K562 (cell line): ENCODE measurements at regions not wholly inside any gene's neighbourhood (a gene's known extent, or its start where the extent isn't known, plus 50 kb on each side); places are given as distances from the start of the nearest gene placed in this dataset.

Experiments used
- ATAC-seq: fragments of 200-7000 bp; cut with Tn5 transposase; 3 replicates; pipeline ENCODE4 v1.9.1; 2020; ENCODE audit warnings: moderate library complexity
- BruUV-seq: library from RNA; stranded (reverse); fragments of 400-500 nt; replicated peaks from 2 replicates; lab custom pipeline; 2021; lab: Mats Ljungman, UMichigan
- CTCF ChIA-PET: fragments of 300-600 bp; formaldehyde crosslinking; extraction: SDS; loops from one replicate; lab custom pipeline; 2021; ENCODE audit warnings: low intra/inter-chr PET ratio; lab: Yijun Ruan, JAX
- POLR2A ChIA-PET: fragments of 300-600, 350-650 bp; sonication (Branson Sonifier 250); formaldehyde crosslinking; extraction: SDS; loops from one replicate; lab custom pipeline; 2021; ENCODE audit warnings: antibody characterized with exemption, inconsistent platforms; lab: Yijun Ruan, JAX
- DNase-seq, 4 experiments: peaks; one replicate each; pipeline versions ENCODE4 v3.0.0 to v3.0.0-alpha.2; 2011 to 2018; ENCODE audit warnings: low spot score in 3 of 4, mixed read lengths in 3 of 4; ENCODE audit errors: extremely low read depth in 1 of 4
- FAIRE-seq: peaks from 2 replicates; lab custom pipeline; 2011; peaks lifted over from hg19 to GRCh38; lab: Jason Lieb, UNC
- H2AFZ ChIP-seq: 2 replicates; pipeline ENCODE4 v1.6.0; 2011; ENCODE audit warnings: low read depth, low read length, control low read depth, inconsistent platforms
- H3K27ac ChIP-seq: fragments of 200-600 bp; 3 replicates; pipeline ENCODE4 v1.8.0; 2011; ENCODE audit warnings: low read depth, mild to moderate bottlenecking, control low read depth, inconsistent platforms, low read length, moderate library complexity, mixed read lengths; ENCODE audit errors: extremely low read depth
- H3K27me3 ChIP-seq, 2 experiments: fragments of 300-600 bp in 1 of 2; 2 replicates in 1 of 2; 3 replicates in 1 of 2; pipeline versions ENCODE4 v1.6.0 to v1.8.0; 2011; ENCODE audit warnings: inconsistent platforms in 2 of 2, low read length in 2 of 2, mild to moderate bottlenecking in 1 of 2, mixed read lengths in 1 of 2, moderate library complexity in 1 of 2; ENCODE audit not compliant: control insufficient read depth in 2 of 2, insufficient read depth in 2 of 2
- H3K36me3 ChIP-seq: fragments of 300-600 bp; 3 replicates; pipeline ENCODE4 v1.8.0; 2011; ENCODE audit warnings: mild to moderate bottlenecking, low read length, inconsistent platforms; ENCODE audit not compliant: control insufficient read depth, insufficient read depth
- H3K4me1 ChIP-seq, 2 experiments: fragments of 200-600 bp in 1 of 2; replicated peaks in 1 of 2; 2 replicates in 1 of 2; 3 replicates in 1 of 2; pipeline versions ENCODE4 v1.5.1 to v1.8.0; 2011; ENCODE audit warnings: inconsistent platforms in 2 of 2, low read length in 2 of 2, mild to moderate bottlenecking in 1 of 2, mixed read lengths in 1 of 2, moderate library complexity in 1 of 2; ENCODE audit not compliant: control insufficient read depth in 2 of 2, insufficient read depth in 2 of 2
- H3K4me2 ChIP-seq: 2 replicates; pipeline ENCODE4 v1.6.1; 2011; ENCODE audit warnings: low read length, control low read depth, inconsistent platforms, mixed read lengths; ENCODE audit not compliant: insufficient read depth
- H3K4me3 ChIP-seq: fragments of 200-600 bp; sonication (generic), shearing (Covaris generic); 2 replicates; pipeline ENCODE4 v1.5.1; 2016; ENCODE audit warnings: control low read depth, inconsistent platforms
- H3K79me2 ChIP-seq: fragments of 200-600 bp; 3 replicates; pipeline ENCODE4 v1.8.0; 2011; ENCODE audit warnings: low read length, inconsistent platforms; ENCODE audit not compliant: control insufficient read depth, insufficient read depth
- H3K9ac ChIP-seq, 2 experiments: 2 replicates each; pipeline versions ENCODE4 v1.6.0 to v1.6.1; 2011; ENCODE audit warnings: low read depth in 2 of 2, low read length in 2 of 2, control low read depth in 1 of 2, inconsistent platforms in 1 of 2, mild to moderate bottlenecking in 1 of 2, mixed read lengths in 1 of 2; ENCODE audit not compliant: insufficient read depth in 1 of 2
- H3K9me1 ChIP-seq: one replicate; pipeline ENCODE4 v1.6.0; 2011; ENCODE audit warnings: inconsistent platforms, mild to moderate bottlenecking, low read length, moderate library complexity; ENCODE audit not compliant: control insufficient read depth, insufficient read depth
- H3K9me3 ChIP-seq: replicated peaks from 2 replicates; pipeline ENCODE4 v1.5.1; 2011; ENCODE audit warnings: low read depth, low read length, inconsistent platforms; ENCODE audit not compliant: control insufficient read depth, insufficient read depth
- H4K20me1 ChIP-seq: replicated peaks from 2 replicates; pipeline ENCODE4 v1.6.1; 2011; ENCODE audit warnings: low read length, inconsistent platforms, mixed read lengths; ENCODE audit not compliant: control insufficient read depth, insufficient read depth
- CBFA2T2 ChIP-seq: fragments of 450-650 bp; conservative IDR thresholded peaks from 2 replicates; pipeline ENCODE4 v1.6.1; 2017; ENCODE audit warnings: mild to moderate bottlenecking
- ESRRB ChIP-seq: fragments of 250-450 bp; sonication (Bioruptor Pico); IDR thresholded peaks from 2 replicates; pipeline ENCODE4 v1.5.0; 2020; ENCODE audit warnings: mild to moderate bottlenecking, moderate library complexity, borderline replicate concordance
- IFI16 ChIP-seq: fragments of 250-450 bp; sonication (Bioruptor Pico); IDR thresholded peaks from 2 replicates; pipeline ENCODE4 v2.1.2; 2022; ENCODE audit warnings: mild to moderate bottlenecking, inconsistent platforms
- LEF1 ChIP-seq: fragments of 450-650 bp; IDR thresholded peaks from 2 replicates; pipeline ENCODE4 v1.6.1; 2016; ENCODE audit warnings: mild to moderate bottlenecking
- PHTF2 ChIP-seq: fragments of 250-450 bp; sonication (Bioruptor Pico); IDR thresholded peaks from 2 replicates; pipeline ENCODE4 v1.5.0; 2021; ENCODE audit warnings: mild to moderate bottlenecking
- RAD51 ChIP-seq: fragments of 450-650 bp; IDR thresholded peaks from 2 replicates; pipeline ENCODE4 v1.7.1; 2016; ENCODE audit warnings: low read depth, mild to moderate bottlenecking, borderline replicate concordance
- RBM39 ChIP-seq: fragments of 200-400 bp; formaldehyde crosslinking; optimal IDR thresholded peaks from 2 replicates; pipeline ENCODE3; 2018; ENCODE audit warnings: low read depth, low read length
- SIRT6 ChIP-seq: IDR thresholded peaks from one replicate; pipeline ENCODE4 v1.6.1; 2012; ENCODE audit warnings: low read depth, mild to moderate bottlenecking, control low read depth, inconsistent platforms, low read length, moderate library complexity
- TRIM28 ChIP-seq: fragments of 450-650 bp; IDR thresholded peaks from 2 replicates; pipeline ENCODE4 v1.6.1; 2017
- ZBTB7A ChIP-seq: IDR thresholded peaks from 2 replicates; pipeline ENCODE4 v1.6.1; 2011; ENCODE audit warnings: low read depth, mild to moderate bottlenecking, low read length, moderate library complexity, borderline replicate concordance; ENCODE audit not compliant: control insufficient read depth
- ZNF316 ChIP-seq: fragments of 450-650 bp; IDR thresholded peaks from 2 replicates; pipeline ENCODE4 v1.6.1; 2016
- ZNF764 ChIP-seq: fragments of 250-450 bp; sonication (Bioruptor Pico); IDR thresholded peaks from 2 replicates; pipeline ENCODE4 v1.4.0; 2020; ENCODE audit warnings: low read depth, mild to moderate bottlenecking, moderate library complexity
- ZNF778 ChIP-seq: fragments of 450-650 bp; formaldehyde crosslinking; IDR thresholded peaks from 2 replicates; pipeline ENCODE4 v1.4.0; 2020; ENCODE audit warnings: mild to moderate bottlenecking, moderate library complexity
- WGBS: fragments of 100-300 bp; shearing (Covaris generic); methylation state at CpG from one replicate; pipeline ENCODE4 v1.1.6; 2016; ENCODE audit warnings: low coverage, mixed read lengths; ENCODE audit not compliant: insufficient coverage; ENCODE audit errors: missing lambda C conversion rate; 5-methylcytosine and 5-hydroxymethylcytosine counted together
- in situ Hi-C: fragments of 300-500 bp; cut with MboI; formaldehyde crosslinking; loops from 4 replicates; pipeline ENCODE4 v1.15.0; 2018; ENCODE audit warnings: inconsistent platforms, mixed read lengths
- intact Hi-C: fragments of 100-400 bp; cut with micrococcal nuclease; formaldehyde crosslinking; loops from 2 replicates; pipeline ENCODE4 v1.14.2; 2022
- TF ChIP-seq, protein P1 (sequence below): fragments of 200-800 bp; sonication (Bioruptor generic); IDR thresholded peaks from 2 replicates; pipeline ENCODE4 v1.6.1; 2017; ENCODE audit warnings: missing genetic modification characterization, missing compliant biosample characterization
- TF ChIP-seq, protein P2 (sequence below): fragments of 450-650 bp; formaldehyde crosslinking; IDR thresholded peaks from 2 replicates; pipeline ENCODE4 v1.4.0; 2020; ENCODE audit warnings: mild to moderate bottlenecking, moderate library complexity
- TF ChIP-seq, protein P3 (sequence below), 3 experiments: fragments of 200-800 bp in 1 of 3; sonication (Bioruptor generic) in 1 of 3; sonication (generic) in 1 of 3; formaldehyde crosslinking in 1 of 3; IDR thresholded peaks; 2 replicates each; pipeline versions ENCODE4 v1.6.1 to v1.8.0; 2016 to 2022; ENCODE audit warnings: mild to moderate bottlenecking in 2 of 3, missing compliant biosample characterization in 2 of 3, missing genetic modification characterization in 2 of 3, missing genetic modification reagents in 1 of 3

DNA sequence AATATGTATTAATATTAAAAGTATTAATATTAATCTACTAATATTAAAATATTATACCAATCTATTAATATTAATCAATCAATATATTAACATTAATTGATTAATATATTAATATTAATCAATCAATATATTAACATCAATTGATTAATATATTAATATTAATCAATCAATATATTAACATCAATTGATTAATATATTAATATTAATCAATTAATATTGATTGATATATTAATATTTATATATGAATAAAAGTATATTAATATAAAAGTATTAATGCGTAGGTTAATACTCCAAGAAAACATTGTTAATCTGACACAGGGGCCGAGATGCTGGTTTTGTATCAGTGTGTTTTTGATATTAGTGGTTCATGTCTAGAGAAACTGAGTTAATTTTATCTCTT is 1430.1 kb upstream of the SEL1L start (continued):
- TF ChIP-seq SIRT6: no peak
- no peak for TF ChIP-seq ESRRB (CRISPR knock-in tag)
- TF ChIP-seq ZBTB7A: no peak
- TF ChIP-seq, protein P1, sequence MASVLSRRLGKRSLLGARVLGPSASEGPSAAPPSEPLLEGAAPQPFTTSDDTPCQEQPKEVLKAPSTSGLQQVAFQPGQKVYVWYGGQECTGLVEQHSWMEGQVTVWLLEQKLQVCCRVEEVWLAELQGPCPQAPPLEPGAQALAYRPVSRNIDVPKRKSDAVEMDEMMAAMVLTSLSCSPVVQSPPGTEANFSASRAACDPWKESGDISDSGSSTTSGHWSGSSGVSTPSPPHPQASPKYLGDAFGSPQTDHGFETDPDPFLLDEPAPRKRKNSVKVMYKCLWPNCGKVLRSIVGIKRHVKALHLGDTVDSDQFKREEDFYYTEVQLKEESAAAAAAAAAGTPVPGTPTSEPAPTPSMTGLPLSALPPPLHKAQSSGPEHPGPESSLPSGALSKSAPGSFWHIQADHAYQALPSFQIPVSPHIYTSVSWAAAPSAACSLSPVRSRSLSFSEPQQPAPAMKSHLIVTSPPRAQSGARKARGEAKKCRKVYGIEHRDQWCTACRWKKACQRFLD (CRISPR knock-in tag): no peak

DNA sequence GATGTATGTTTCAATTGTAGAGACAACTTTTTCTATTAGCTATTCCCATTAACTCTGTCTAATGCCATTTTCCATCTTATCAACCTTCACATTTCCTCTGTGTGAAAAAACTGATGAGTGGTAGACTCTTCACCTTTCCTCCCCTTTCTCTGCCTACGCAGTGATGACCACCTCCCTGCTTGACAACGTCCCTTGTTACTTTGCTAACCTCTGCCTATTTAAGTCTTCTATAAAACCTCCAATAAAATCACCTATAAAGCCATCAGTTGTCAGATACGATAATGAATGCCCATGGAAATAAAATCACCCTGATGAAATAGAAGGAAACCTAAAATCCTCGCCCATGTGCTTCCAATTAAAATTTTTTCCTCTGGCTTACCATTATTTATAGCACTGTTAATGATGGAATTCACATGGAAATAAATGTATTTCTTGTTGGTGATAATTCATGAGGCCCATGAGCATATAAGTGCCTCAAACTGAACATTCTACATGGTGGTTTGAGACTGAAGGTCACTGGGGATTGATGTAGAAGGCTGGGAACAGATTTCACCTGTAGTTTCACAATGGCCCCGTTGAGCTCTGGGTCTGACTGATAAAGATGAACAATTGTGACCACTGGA is 1454.0 kb upstream of the SEL1L start:
- ATAC-seq (no peak), DNase-seq (no peak)
- intact Hi-C loops (no loop called here), in situ Hi-C loops (no loop called here)
- POLR2A ChIA-PET: no interaction called here
- H3K27ac ChIP-seq: no peak overlapping the region
- CTCF ChIA-PET: no interaction called here
- no peak overlapping the region for H3K4me2 ChIP-seq
- 0% methylated on average over 3 of the region's 5 CpGs for WGBS
- BruUV-seq: no TSS peak
- H3K27me3 ChIP-seq: no peaks in the 10 kb centered on the region
- H3K4me1 ChIP-seq: no peaks in the 10 kb centered on the region
- no peaks in the 10 kb centered on the region for H4K20me1 ChIP-seq
- no peak overlapping the region for H2AFZ ChIP-seq
- H3K4me3 ChIP-seq: no peak overlapping the region
- no peaks in the 10 kb centered on the region for H3K36me3 ChIP-seq
- 0 out of 2 replicates have a peak, but pooled peaks cover 2% of the 10 kb centered on the region for H3K9me3 ChIP-seq
- TF ChIP-seq RAD51 (no peak), ZNF778 (CRISPR knock-in tag) (no peak), IFI16 (CRISPR knock-in tag) (no peak), PHTF2 (CRISPR knock-in tag) (no peak), RBM39 (no peak), CBFA2T2 (no peak), TRIM28 (no peak), ZNF316 (no peak), LEF1 (no peak), ZNF764 (CRISPR knock-in tag) (no peak)
- TF ChIP-seq, protein P2, sequence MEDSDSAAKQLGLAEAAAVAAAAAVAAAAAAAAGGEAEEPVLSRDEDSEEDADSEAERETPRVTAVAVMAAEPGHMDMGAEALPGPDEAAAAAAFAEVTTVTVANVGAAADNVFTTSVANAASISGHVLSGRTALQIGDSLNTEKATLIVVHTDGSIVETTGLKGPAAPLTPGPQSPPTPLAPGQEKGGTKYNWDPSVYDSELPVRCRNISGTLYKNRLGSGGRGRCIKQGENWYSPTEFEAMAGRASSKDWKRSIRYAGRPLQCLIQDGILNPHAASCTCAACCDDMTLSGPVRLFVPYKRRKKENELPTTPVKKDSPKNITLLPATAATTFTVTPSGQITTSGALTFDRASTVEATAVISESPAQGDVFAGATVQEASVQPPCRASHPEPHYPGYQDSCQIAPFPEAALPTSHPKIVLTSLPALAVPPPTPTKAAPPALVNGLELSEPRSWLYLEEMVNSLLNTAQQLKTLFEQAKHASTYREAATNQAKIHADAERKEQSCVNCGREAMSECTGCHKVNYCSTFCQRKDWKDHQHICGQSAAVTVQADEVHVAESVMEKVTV: no peak
- TF ChIP-seq, protein P3, sequence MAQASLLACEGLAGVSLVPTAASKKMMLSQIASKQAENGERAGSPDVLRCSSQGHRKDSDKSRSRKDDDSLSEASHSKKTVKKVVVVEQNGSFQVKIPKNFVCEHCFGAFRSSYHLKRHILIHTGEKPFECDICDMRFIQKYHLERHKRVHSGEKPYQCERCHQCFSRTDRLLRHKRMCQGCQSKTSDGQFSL (CRISPR knock-in tag; IDR thresholded peaks at IDR 0.05): no peak
- TF ChIP-seq, protein P3 (tag; IDR thresholded peaks at IDR 0.05): no peak
- TF ChIP-seq, all 486 proteins: peak for 0
- Histone ChIP-seq H3K9ac (no peak overlapping the region), H3K9me1 (no peaks in the 10 kb centered on the region), H3K79me2 (no peaks in the 10 kb centered on the region)
- FAIRE-seq: no peak
